Liver (tissue), 8 donors: ENCODE measurements at regions not wholly inside any gene's neighbourhood (a gene's known extent, or its start where the extent isn't known, plus 50 kb on each side); places are given as distances from the start of the nearest gene placed in this dataset.

Experiments
- DNase-seq: peaks from one replicate; pipeline ENCODE4 v3.0.0-alpha.2; 2017; ENCODE audit warnings: low spot score
- H3K27ac ChIP-seq, 2 donors: one replicate each; pipeline ENCODE4 v1.7.0; 2013; ENCODE audit warnings: inconsistent platforms in 2 of 2, low read length in 2 of 2, control low read depth in 1 of 2, low read depth in 1 of 2, mild to moderate bottlenecking in 1 of 2
- H3K27me3 ChIP-seq, 4 donors: one replicate each; pipeline versions ENCODE4 v1.6.1 to v1.7.0; 2013; ENCODE audit warnings: low read length in 3 of 4, inconsistent platforms in 1 of 4, mild to moderate bottlenecking in 1 of 4, moderate library complexity in 1 of 4; ENCODE audit not compliant: control insufficient read depth in 4 of 4, insufficient read depth in 4 of 4
- H3K36me3 ChIP-seq, 4 donors: one replicate each; pipeline versions ENCODE4 v1.6.1 to v1.7.0; 2013; ENCODE audit warnings: low read length in 3 of 4, mild to moderate bottlenecking in 3 of 4, low read depth in 1 of 4, moderate library complexity in 1 of 4; ENCODE audit not compliant: control insufficient read depth in 4 of 4, insufficient read depth in 3 of 4
- H3K4me1 ChIP-seq, 4 donors: one replicate each; pipeline versions ENCODE4 v1.6.1 to v1.7.0; 2013; ENCODE audit warnings: low read length in 3 of 4, mild to moderate bottlenecking in 3 of 4, moderate library complexity in 1 of 4; ENCODE audit not compliant: control insufficient read depth in 4 of 4, insufficient read depth in 4 of 4
- H3K4me3 ChIP-seq, 3 donors: one replicate each; pipeline versions ENCODE4 v1.6.1 to v1.7.0; 2013; ENCODE audit warnings: low read length in 3 of 3, control low read depth in 1 of 3, low read depth in 1 of 3, mild to moderate bottlenecking in 1 of 3
- H3K9ac ChIP-seq, 2 donors: one replicate each; pipeline ENCODE4 v1.7.0; 2013; ENCODE audit warnings: low read length in 2 of 2, mild to moderate bottlenecking in 2 of 2, moderate library complexity in 2 of 2, control low read depth in 1 of 2, low read depth in 1 of 2
- H3K9me3 ChIP-seq, 4 donors: one replicate each; pipeline versions ENCODE4 v1.6.1 to v1.7.0; 2013; ENCODE audit warnings: low read length in 3 of 4; ENCODE audit not compliant: control insufficient read depth in 4 of 4
- EGR1 ChIP-seq, 2 donors: IDR thresholded peaks; 2 replicates each; pipeline ENCODE4 v1.6.1; 2016 to 2018; ENCODE audit warnings: antibody characterized with exemption in 2 of 2, low read depth in 2 of 2
- FOXA1 ChIP-seq: IDR thresholded peaks from 2 replicates; pipeline ENCODE4 v1.6.1; 2016; ENCODE audit warnings: antibody characterized with exemption
- FOXA2 ChIP-seq: IDR thresholded peaks from 2 replicates; pipeline ENCODE4 v1.6.1; 2016; ENCODE audit warnings: antibody characterized with exemption
- GABPA ChIP-seq, 2 donors: IDR thresholded peaks in 1 of 2; conservative IDR thresholded peaks in 1 of 2; 2 replicates each; pipeline ENCODE4 v1.6.1; 2016; ENCODE audit warnings: antibody characterized with exemption in 2 of 2, mild to moderate bottlenecking in 1 of 2, moderate library complexity in 1 of 2
- HNF4A ChIP-seq, 2 donors: conservative IDR thresholded peaks; 2 replicates each; pipeline ENCODE4 v1.6.1; 2016; ENCODE audit warnings: antibody characterized with exemption in 2 of 2, mild to moderate bottlenecking in 2 of 2
- HNF4G ChIP-seq: IDR thresholded peaks from 2 replicates; pipeline ENCODE4 v1.6.1; 2016; ENCODE audit warnings: antibody characterized with exemption
- JUND ChIP-seq, 2 donors: IDR thresholded peaks; 2 replicates each; pipeline ENCODE4 v1.6.1; 2016; ENCODE audit warnings: antibody characterized with exemption in 2 of 2
- NR2F2 ChIP-seq: IDR thresholded peaks from 2 replicates; pipeline ENCODE4 v1.6.1; 2016; ENCODE audit warnings: antibody characterized with exemption
- RAD21 ChIP-seq, 2 donors: IDR thresholded peaks; 2 replicates each; pipeline ENCODE4 v1.6.1; 2016; ENCODE audit warnings: antibody characterized with exemption in 2 of 2, mild to moderate bottlenecking in 2 of 2
- RXRA ChIP-seq, 2 donors: IDR thresholded peaks; 2 replicates each; pipeline ENCODE4 v1.6.1; 2017 to 2018; ENCODE audit warnings: antibody characterized with exemption in 2 of 2, mild to moderate bottlenecking in 1 of 2
- SP1 ChIP-seq: IDR thresholded peaks from 2 replicates; pipeline ENCODE4 v1.6.1; 2018; ENCODE audit warnings: antibody characterized with exemption, mild to moderate bottlenecking
- TAF1 ChIP-seq: conservative IDR thresholded peaks from 2 replicates; pipeline ENCODE4 v1.6.1; 2016; ENCODE audit warnings: antibody characterized with exemption, mild to moderate bottlenecking
- YY1 ChIP-seq: IDR thresholded peaks from 2 replicates; pipeline ENCODE4 v1.6.1; 2016; ENCODE audit warnings: antibody characterized with exemption, mild to moderate bottlenecking
- WGBS: extraction: QIAGEN DNeasy Blood & Tissue Kit; methylation state at CpG from one replicate; pipeline ENCODE4 v1.1.7; 2013; 5-methylcytosine and 5-hydroxymethylcytosine counted together
- TF ChIP-seq, protein P1 (sequence below): fragments of 150-350 bp; IDR thresholded peaks from 2 replicates; pipeline ENCODE4 v1.5.1; 2017; ENCODE audit warnings: improper control_type of control experiment, low read depth, low read length; ENCODE audit not compliant: missing input control
- TF ChIP-seq, protein P2 (sequence below): IDR thresholded peaks from 2 replicates; pipeline ENCODE4 v1.6.1; 2016; ENCODE audit warnings: antibody characterized with exemption
- TF ChIP-seq, protein P3 (sequence below): IDR thresholded peaks from 2 replicates; pipeline ENCODE4 v1.6.1; 2016; ENCODE audit warnings: antibody characterized with exemption, mild to moderate bottlenecking
- TF ChIP-seq, protein P4 (sequence below): IDR thresholded peaks from 2 replicates; pipeline ENCODE4 v1.6.1; 2016; ENCODE audit warnings: antibody characterized with exemption
- TF ChIP-seq, protein P5 (sequence below): IDR thresholded peaks from 2 replicates; pipeline ENCODE4 v1.6.1; 2016; ENCODE audit warnings: antibody characterized with exemption
- donor health status: healthy.
- donor health status: healthy.
- donor health status: healthy.
- donor health status: healthy.
- donor health status: healthy.

DNA sequence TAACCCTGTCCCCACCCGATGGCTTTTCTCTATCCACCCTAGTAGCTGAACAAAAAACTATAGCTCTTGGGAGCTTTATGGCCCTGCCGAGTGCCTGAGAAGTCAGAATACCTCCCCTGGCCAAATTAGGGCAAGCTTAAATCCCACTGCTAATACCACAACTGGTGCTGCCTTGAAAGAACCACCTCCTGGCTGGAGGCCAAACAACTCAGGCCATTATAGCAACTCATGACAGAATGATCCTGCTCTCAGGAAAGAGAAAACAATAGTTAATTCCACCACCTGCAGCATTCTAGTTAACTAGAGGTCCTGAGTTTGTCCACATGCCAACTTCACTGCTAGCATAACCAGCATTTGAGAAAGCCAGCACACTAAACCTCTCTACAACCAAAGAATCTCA is 123.2 kb downstream of the RTP4 start (continued):
- TF ChIP-seq, protein P1, sequence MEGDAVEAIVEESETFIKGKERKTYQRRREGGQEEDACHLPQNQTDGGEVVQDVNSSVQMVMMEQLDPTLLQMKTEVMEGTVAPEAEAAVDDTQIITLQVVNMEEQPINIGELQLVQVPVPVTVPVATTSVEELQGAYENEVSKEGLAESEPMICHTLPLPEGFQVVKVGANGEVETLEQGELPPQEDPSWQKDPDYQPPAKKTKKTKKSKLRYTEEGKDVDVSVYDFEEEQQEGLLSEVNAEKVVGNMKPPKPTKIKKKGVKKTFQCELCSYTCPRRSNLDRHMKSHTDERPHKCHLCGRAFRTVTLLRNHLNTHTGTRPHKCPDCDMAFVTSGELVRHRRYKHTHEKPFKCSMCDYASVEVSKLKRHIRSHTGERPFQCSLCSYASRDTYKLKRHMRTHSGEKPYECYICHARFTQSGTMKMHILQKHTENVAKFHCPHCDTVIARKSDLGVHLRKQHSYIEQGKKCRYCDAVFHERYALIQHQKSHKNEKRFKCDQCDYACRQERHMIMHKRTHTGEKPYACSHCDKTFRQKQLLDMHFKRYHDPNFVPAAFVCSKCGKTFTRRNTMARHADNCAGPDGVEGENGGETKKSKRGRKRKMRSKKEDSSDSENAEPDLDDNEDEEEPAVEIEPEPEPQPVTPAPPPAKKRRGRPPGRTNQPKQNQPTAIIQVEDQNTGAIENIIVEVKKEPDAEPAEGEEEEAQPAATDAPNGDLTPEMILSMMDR, result no peak
- TF ChIP-seq, protein P2, sequence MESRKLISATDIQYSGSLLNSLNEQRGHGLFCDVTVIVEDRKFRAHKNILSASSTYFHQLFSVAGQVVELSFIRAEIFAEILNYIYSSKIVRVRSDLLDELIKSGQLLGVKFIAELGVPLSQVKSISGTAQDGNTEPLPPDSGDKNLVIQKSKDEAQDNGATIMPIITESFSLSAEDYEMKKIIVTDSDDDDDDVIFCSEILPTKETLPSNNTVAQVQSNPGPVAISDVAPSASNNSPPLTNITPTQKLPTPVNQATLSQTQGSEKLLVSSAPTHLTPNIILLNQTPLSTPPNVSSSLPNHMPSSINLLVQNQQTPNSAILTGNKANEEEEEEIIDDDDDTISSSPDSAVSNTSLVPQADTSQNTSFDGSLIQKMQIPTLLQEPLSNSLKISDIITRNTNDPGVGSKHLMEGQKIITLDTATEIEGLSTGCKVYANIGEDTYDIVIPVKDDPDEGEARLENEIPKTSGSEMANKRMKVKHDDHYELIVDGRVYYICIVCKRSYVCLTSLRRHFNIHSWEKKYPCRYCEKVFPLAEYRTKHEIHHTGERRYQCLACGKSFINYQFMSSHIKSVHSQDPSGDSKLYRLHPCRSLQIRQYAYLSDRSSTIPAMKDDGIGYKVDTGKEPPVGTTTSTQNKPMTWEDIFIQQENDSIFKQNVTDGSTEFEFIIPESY, result no peak
- no peak for TF ChIP-seq SP1

DNA sequence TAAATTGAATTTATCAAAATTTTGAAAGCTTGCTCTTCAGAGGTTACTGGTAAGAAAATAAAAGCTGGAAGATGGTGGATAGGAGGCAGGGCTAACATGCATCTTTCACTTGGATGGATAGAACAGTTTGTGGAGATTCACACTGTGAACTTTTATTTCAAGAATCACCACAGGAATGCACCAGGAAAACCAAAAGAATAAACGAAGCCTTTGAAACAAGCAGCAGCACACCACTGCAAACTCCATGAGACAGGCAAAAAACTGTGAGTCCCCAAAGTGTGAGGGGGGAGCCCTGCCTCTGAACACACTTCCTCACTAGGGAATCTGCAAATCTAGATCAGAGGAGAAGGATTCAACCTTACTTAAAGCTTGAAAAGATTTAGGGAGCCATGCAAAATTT is 122.2 kb downstream of the RTP4 start:
- Histone ChIP-seq H3K36me3 (no peaks in the 10 kb centered on the region), H3K27me3 (peaks cover 0 to 4% (median 0%) of the 10 kb centered on the region in 4 donors), H3K9ac (no peak overlapping the region), H3K27ac (no peak overlapping the region), H3K4me1 (no peaks in the 10 kb centered on the region), H3K9me3 (peaks cover 0 to 7% (median 1%) of the 10 kb centered on the region in 4 donors), H3K4me3 (no peak overlapping the region)
- no peak for DNase-seq
- no peak for TF ChIP-seq HNF4G
- TF ChIP-seq EGR1 (IDR thresholded peaks at IDR 0.05; ENCODE audit: low read depth in 2 of 2), result no peak
- no peak for TF ChIP-seq RAD21 (IDR thresholded peaks at IDR 0.05)
- no peak for TF ChIP-seq YY1
- TF ChIP-seq HNF4A (conservative IDR thresholded peaks at IDR 0.05), result no peak
- TF ChIP-seq GABPA (IDR thresholded peaks at IDR 0.05 in 1 of 2, conservative IDR thresholded peaks at IDR 0.05 in 1 of 2), result no peak
- no peak for TF ChIP-seq JUND (IDR thresholded peaks at IDR 0.05)
- TF ChIP-seq FOXA1, result no peak
- TF ChIP-seq RXRA (IDR thresholded peaks at IDR 0.05), result no peak
- no peak for TF ChIP-seq TAF1
- TF ChIP-seq, protein P3, sequence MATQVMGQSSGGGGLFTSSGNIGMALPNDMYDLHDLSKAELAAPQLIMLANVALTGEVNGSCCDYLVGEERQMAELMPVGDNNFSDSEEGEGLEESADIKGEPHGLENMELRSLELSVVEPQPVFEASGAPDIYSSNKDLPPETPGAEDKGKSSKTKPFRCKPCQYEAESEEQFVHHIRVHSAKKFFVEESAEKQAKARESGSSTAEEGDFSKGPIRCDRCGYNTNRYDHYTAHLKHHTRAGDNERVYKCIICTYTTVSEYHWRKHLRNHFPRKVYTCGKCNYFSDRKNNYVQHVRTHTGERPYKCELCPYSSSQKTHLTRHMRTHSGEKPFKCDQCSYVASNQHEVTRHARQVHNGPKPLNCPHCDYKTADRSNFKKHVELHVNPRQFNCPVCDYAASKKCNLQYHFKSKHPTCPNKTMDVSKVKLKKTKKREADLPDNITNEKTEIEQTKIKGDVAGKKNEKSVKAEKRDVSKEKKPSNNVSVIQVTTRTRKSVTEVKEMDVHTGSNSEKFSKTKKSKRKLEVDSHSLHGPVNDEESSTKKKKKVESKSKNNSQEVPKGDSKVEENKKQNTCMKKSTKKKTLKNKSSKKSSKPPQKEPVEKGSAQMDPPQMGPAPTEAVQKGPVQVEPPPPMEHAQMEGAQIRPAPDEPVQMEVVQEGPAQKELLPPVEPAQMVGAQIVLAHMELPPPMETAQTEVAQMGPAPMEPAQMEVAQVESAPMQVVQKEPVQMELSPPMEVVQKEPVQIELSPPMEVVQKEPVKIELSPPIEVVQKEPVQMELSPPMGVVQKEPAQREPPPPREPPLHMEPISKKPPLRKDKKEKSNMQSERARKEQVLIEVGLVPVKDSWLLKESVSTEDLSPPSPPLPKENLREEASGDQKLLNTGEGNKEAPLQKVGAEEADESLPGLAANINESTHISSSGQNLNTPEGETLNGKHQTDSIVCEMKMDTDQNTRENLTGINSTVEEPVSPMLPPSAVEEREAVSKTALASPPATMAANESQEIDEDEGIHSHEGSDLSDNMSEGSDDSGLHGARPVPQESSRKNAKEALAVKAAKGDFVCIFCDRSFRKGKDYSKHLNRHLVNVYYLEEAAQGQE, result no peak
- TF ChIP-seq, protein P4, sequence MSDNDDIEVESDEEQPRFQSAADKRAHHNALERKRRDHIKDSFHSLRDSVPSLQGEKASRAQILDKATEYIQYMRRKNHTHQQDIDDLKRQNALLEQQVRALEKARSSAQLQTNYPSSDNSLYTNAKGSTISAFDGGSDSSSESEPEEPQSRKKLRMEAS, result no peak
- TF ChIP-seq, protein P2, result no peak
- TF ChIP-seq, protein P5, sequence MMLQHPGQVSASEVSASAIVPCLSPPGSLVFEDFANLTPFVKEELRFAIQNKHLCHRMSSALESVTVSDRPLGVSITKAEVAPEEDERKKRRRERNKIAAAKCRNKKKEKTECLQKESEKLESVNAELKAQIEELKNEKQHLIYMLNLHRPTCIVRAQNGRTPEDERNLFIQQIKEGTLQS, result no peak
- no peak for TF ChIP-seq NR2F2
- no peak for TF ChIP-seq FOXA2
- WGBS, result 56% methylated on average over 1 of the region's 1 CpG
